ENCODE measurements at regions not wholly inside any gene's neighbourhood (a gene's known extent, or its start where the extent isn't known, plus 50 kb on each side); places are given as distances from the start of the nearest gene placed in this dataset.

- TF ChIP-seq CTCF (IDR thresholded peaks at IDR 0.05) (no peak), POLR2A (IDR thresholded peaks at IDR 0.05) (no peak)
Measured at GRCh38 chr4:3715061-3715854, 50.9 kb upstream of the ADRA2C start.
